ENCODE measurements at regions not wholly inside any gene's neighbourhood (a gene's known extent, or its start where the extent isn't known, plus 50 kb on each side); places are given as distances from the start of the nearest gene placed in this dataset.

- Mint-ChIP-seq H3K27me3 (no peaks in the 10 kb centered on the region), H3K27ac (no peak overlapping the region), H3K4me1 (no peaks in the 10 kb centered on the region), H3K36me3 (ENCODE audit: low read depth) (no peaks in the 10 kb centered on the region), H3K4me3 (no peak overlapping the region), H3K9me3 (no peaks in the 10 kb centered on the region)
- ChIA-PET POLR2A (no interaction called here), CTCF (no interaction called here)
- DNase-seq = no peak
Measured at GRCh38 chr3:76122007-76122406, 336.7 kb upstream of the ZNF717 start.

- Mint-ChIP-seq H3K9me3 (peaks cover 8% of the 10 kb centered on the region), H3K36me3 (ENCODE audit: low read depth) (no peaks in the 10 kb centered on the region), H3K4me1 (no peaks in the 10 kb centered on the region), H3K27ac (no peak overlapping the region), H3K27me3 (no peaks in the 10 kb centered on the region), H3K4me3 (no peak overlapping the region)
- ChIA-PET POLR2A (no interaction called here), CTCF (no interaction called here)
- DNase-seq = no peak
Measured at GRCh38 chr3:76129441-76129840, 344.1 kb upstream of the ZNF717 start.

- peaks cover 8% of the 10 kb centered on the region for H3K9me3 Mint-ChIP-seq
- no peaks in the 10 kb centered on the region for H3K4me1 Mint-ChIP-seq
- no peaks in the 10 kb centered on the region for H3K36me3 Mint-ChIP-seq (ENCODE audit: low read depth)
- ChIA-PET POLR2A (no interaction called here), CTCF (no interaction called here)
- DNase-seq = no peak
- H3K27ac Mint-ChIP-seq = no peak overlapping the region
- no peaks in the 10 kb centered on the region for H3K27me3 Mint-ChIP-seq
- H3K4me3 Mint-ChIP-seq = no peak overlapping the region
Measured at GRCh38 chr3:76131396-76132153, 346.2 kb upstream of the ZNF717 start.

GRCh38 chr3:76132154-76132470 lies 346.8 kb upstream of the ZNF717 start:
- Mint-ChIP-seq H3K27ac (no peak overlapping the region), H3K4me1 (no peaks in the 10 kb centered on the region), H3K36me3 (ENCODE audit: low read depth) (no peaks in the 10 kb centered on the region), H3K4me3 (no peak overlapping the region), H3K27me3 (no peaks in the 10 kb centered on the region), H3K9me3 (peaks cover 8% of the 10 kb centered on the region)
- ChIA-PET CTCF (no interaction called here), POLR2A (no interaction called here)
- DNase-seq = no peak

- Mint-ChIP-seq H3K36me3 (ENCODE audit: low read depth) (no peaks in the 10 kb centered on the region), H3K27me3 (no peaks in the 10 kb centered on the region), H3K27ac (no peak overlapping the region), H3K4me1 (no peaks in the 10 kb centered on the region), H3K9me3 (peaks cover 8% of the 10 kb centered on the region), H3K4me3 (no peak overlapping the region)
- CTCF ChIA-PET = no interaction called here
- POLR2A ChIA-PET = no interaction called here
- DNase-seq = no peak
Measured at GRCh38 chr3:76134166-76134565, 348.8 kb upstream of the ZNF717 start.

GRCh38 chr3:76138921-76139320 lies 353.6 kb upstream of the ZNF717 start:
- no peak overlapping the region for H3K27ac Mint-ChIP-seq
- peaks cover 3% of the 10 kb centered on the region for H3K9me3 Mint-ChIP-seq
- no peaks in the 10 kb centered on the region for H3K27me3 Mint-ChIP-seq
- no peak overlapping the region for H3K4me3 Mint-ChIP-seq
- no peak for DNase-seq
- no peaks in the 10 kb centered on the region for H3K4me1 Mint-ChIP-seq
- ChIA-PET CTCF (no interaction called here), POLR2A (interaction anchor here (0.6 kb wide), 1 partner anchor 9 kb away, joined by 3 read pairs; no protein-coding TSS in a partner anchor)
- no peaks in the 10 kb centered on the region for H3K36me3 Mint-ChIP-seq (ENCODE audit: low read depth)

GRCh38 chr3:76147846-76148245 lies 362.5 kb upstream of the ZNF717 start:
- ChIA-PET CTCF (no interaction called here), POLR2A (interaction anchor here (0.8 kb wide), 1 partner anchor 9 kb away, joined by 3 read pairs; no protein-coding TSS in a partner anchor)
- H3K9me3 Mint-ChIP-seq = peaks cover 6% of the 10 kb centered on the region
- no peaks in the 10 kb centered on the region for H3K36me3 Mint-ChIP-seq (ENCODE audit: low read depth)
- H3K27me3 Mint-ChIP-seq = no peaks in the 10 kb centered on the region
- no peak overlapping the region for H3K27ac Mint-ChIP-seq
- no peak for DNase-seq
- no peak overlapping the region for H3K4me3 Mint-ChIP-seq
- no peaks in the 10 kb centered on the region for H3K4me1 Mint-ChIP-seq

- peaks cover 4% of the 10 kb centered on the region for H3K9me3 Mint-ChIP-seq
- ChIA-PET POLR2A (no interaction called here), CTCF (no interaction called here)
- DNase-seq = no peak
- H3K27ac Mint-ChIP-seq = no peak overlapping the region
- no peaks in the 10 kb centered on the region for H3K27me3 Mint-ChIP-seq
- no peaks in the 10 kb centered on the region for H3K36me3 Mint-ChIP-seq (ENCODE audit: low read depth)
- no peaks in the 10 kb centered on the region for H3K4me1 Mint-ChIP-seq
- no peak overlapping the region for H3K4me3 Mint-ChIP-seq
Measured at GRCh38 chr3:76152028-76152427, 366.7 kb upstream of the ZNF717 start.

GRCh38 chr3:76161856-76162255 lies 376.5 kb upstream of the ZNF717 start:
- H3K9me3 Mint-ChIP-seq = peaks cover 6% of the 10 kb centered on the region
- no peak overlapping the region for H3K4me3 Mint-ChIP-seq
- H3K4me1 Mint-ChIP-seq = no peaks in the 10 kb centered on the region
- POLR2A ChIA-PET = no interaction called here
- no peak overlapping the region for H3K27ac Mint-ChIP-seq
- DNase-seq = no peak
- CTCF ChIA-PET = no interaction called here
- H3K27me3 Mint-ChIP-seq = no peaks in the 10 kb centered on the region
- no peaks in the 10 kb centered on the region for H3K36me3 Mint-ChIP-seq (ENCODE audit: low read depth)

- no peak overlapping the region for H3K4me3 Mint-ChIP-seq
- H3K27me3 Mint-ChIP-seq = no peaks in the 10 kb centered on the region
- CTCF ChIA-PET = no interaction called here
- no peak overlapping the region for H3K27ac Mint-ChIP-seq
- DNase-seq = no peak
- POLR2A ChIA-PET = no interaction called here
- H3K36me3 Mint-ChIP-seq (ENCODE audit: low read depth) = no peaks in the 10 kb centered on the region
- H3K4me1 Mint-ChIP-seq = no peaks in the 10 kb centered on the region
- H3K9me3 Mint-ChIP-seq = peaks cover 9% of the 10 kb centered on the region
Measured at GRCh38 chr3:76171647-76172046, 386.3 kb upstream of the ZNF717 start.

- no peaks in the 10 kb centered on the region for H3K36me3 Mint-ChIP-seq (ENCODE audit: low read depth)
- H3K27me3 Mint-ChIP-seq = no peaks in the 10 kb centered on the region
- no peak for DNase-seq
- no peaks in the 10 kb centered on the region for H3K4me1 Mint-ChIP-seq
- ChIA-PET CTCF (no interaction called here), POLR2A (no interaction called here)
- no peak overlapping the region for H3K27ac Mint-ChIP-seq
- H3K9me3 Mint-ChIP-seq = peaks cover 9% of the 10 kb centered on the region
- no peak overlapping the region for H3K4me3 Mint-ChIP-seq
Measured at GRCh38 chr3:76177610-76178009, 392.3 kb upstream of the ZNF717 start.

GRCh38 chr3:76178412-76178811 lies 393.1 kb upstream of the ZNF717 start:
- POLR2A ChIA-PET = no interaction called here
- no peaks in the 10 kb centered on the region for H3K36me3 Mint-ChIP-seq (ENCODE audit: low read depth)
- no peaks in the 10 kb centered on the region for H3K4me1 Mint-ChIP-seq
- CTCF ChIA-PET = no interaction called here
- peaks cover 6% of the 10 kb centered on the region for H3K9me3 Mint-ChIP-seq
- DNase-seq = no peak
- H3K27ac Mint-ChIP-seq = no peak overlapping the region
- H3K27me3 Mint-ChIP-seq = no peaks in the 10 kb centered on the region
- H3K4me3 Mint-ChIP-seq = no peak overlapping the region

- CTCF ChIA-PET = no interaction called here
- no peak overlapping the region for H3K4me3 Mint-ChIP-seq
Measured at GRCh38 chr3:76181213-76181612, 395.9 kb upstream of the ZNF717 start.

GRCh38 chr3:76198086-76198485 lies 412.7 kb upstream of the ZNF717 start:
- DNase-seq = no peak
- H3K36me3 Mint-ChIP-seq (ENCODE audit: low read depth) = no peaks in the 10 kb centered on the region
- H3K4me3 Mint-ChIP-seq = no peak overlapping the region
- no peaks in the 10 kb centered on the region for H3K27me3 Mint-ChIP-seq
- no peaks in the 10 kb centered on the region for H3K9me3 Mint-ChIP-seq
- H3K27ac Mint-ChIP-seq = no peak overlapping the region
- ChIA-PET POLR2A (no interaction called here), CTCF (no interaction called here)
- no peaks in the 10 kb centered on the region for H3K4me1 Mint-ChIP-seq

More at GRCh38 chr3:76181213-76181612, 395.9 kb upstream of the ZNF717 start:
- H3K36me3 Mint-ChIP-seq (ENCODE audit: low read depth) = no peaks in the 10 kb centered on the region
- H3K27me3 Mint-ChIP-seq = no peaks in the 10 kb centered on the region
- no peak overlapping the region for H3K27ac Mint-ChIP-seq
- no peak for DNase-seq
- POLR2A ChIA-PET = no interaction called here
- no peaks in the 10 kb centered on the region for H3K4me1 Mint-ChIP-seq
- H3K9me3 Mint-ChIP-seq = peaks cover 4% of the 10 kb centered on the region

Measured in activated CD4-positive, alpha-beta T cell treated with anti-CD3 and anti-CD28 coated beads, Interleukin-2, amount 10 ng/mL, durations not matched to agents 7 days and 5 days (primary cell).